Nephron (organoid): ENCODE measurements at regions not wholly inside any gene's neighbourhood (a gene's known extent, or its start where the extent isn't known, plus 50 kb on each side); places are given as distances from the start of the nearest gene placed in this dataset.
"Not testable (repeated sequence)": the region's sequence is repeated elsewhere in the genome, so short reads cannot be mapped to it uniquely, and the experiment has no call there.

Experiments
- H3K27ac Mint-ChIP-seq, 3 experiments: 2 replicates each; pipeline ENCODE4 v1.8.0; 2020; ENCODE audit warnings: mixed read lengths in 3 of 3, mild to moderate bottlenecking in 2 of 3, moderate library complexity in 1 of 3
- H3K27me3 Mint-ChIP-seq: 2 replicates; pipeline ENCODE4 v1.8.0; 2021; ENCODE audit warnings: low read depth, mild to moderate bottlenecking, moderate library complexity, mixed read lengths
- H3K36me3 Mint-ChIP-seq: 2 replicates; pipeline ENCODE4 v1.8.0; 2020; ENCODE audit warnings: low read depth, mixed read lengths
- H3K4me1 Mint-ChIP-seq: 2 replicates; pipeline ENCODE4 v1.8.0; 2020; ENCODE audit warnings: mixed read lengths
- H3K4me3 Mint-ChIP-seq, 3 experiments: 2 replicates each; pipeline ENCODE4 v1.8.0; 2020; ENCODE audit warnings: mild to moderate bottlenecking in 3 of 3, mixed read lengths in 3 of 3, moderate library complexity in 2 of 3
- H3K9me3 Mint-ChIP-seq: 2 replicates; pipeline ENCODE4 v1.8.0; 2020; ENCODE audit warnings: mixed read lengths
- TF ChIP-seq, protein P1 (sequence below), 3 experiments: fragments of 200-600 bp; sonication (generic); IDR thresholded peaks; one replicate each; pipeline ENCODE4 v1.5.0; 2021; ENCODE audit warnings: antibody characterized with exemption in 3 of 3; ENCODE audit not compliant: unreplicated experiment in 3 of 3

DNA sequence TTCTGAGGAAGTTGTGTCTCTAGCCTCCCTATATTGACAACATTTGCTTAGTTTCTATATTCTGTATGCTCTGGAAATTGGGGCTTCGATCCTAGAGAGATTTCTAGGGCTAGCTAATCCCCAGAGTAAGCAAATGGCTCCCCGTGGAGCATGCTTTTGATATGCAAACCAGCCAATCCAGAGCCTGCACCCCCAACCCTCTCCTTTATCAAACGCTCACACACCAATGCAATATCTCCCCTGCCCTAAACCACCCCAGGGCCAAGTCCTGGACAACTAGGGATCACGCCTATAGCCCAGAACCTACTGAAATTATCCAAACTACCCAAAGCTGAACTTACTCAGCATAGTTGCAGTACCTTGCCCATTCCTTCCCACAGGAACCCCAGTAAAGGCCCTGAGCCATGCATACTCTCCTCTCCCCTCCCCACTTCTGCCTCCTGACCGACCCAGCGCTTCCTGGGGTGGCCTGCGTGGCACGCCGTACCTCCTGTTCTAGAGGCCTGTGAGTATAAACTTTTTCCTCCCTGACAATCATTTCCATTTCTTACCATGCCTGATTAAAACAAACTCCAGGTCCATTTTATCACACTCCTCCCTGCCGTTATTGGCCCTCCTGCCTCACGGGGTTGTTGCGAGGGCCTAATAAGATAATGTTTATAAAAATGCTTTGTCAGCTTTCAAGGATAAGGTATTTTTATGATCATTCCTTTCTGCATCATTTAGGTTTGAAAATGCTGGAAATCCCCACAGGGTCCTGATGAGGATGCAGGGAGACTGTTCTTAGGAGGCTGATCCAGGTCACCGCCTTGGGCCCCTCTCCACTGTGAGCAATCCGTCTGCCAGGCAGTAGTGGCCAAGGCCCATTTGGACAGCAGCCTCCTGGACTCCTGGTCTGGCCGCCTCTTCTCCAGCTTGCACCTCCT, 102.7 kb downstream of the TENT5C start:
- H3K36me3 Mint-ChIP-seq, result no peaks in the 10 kb centered on the region
- H3K27me3 Mint-ChIP-seq, result no peaks in the 10 kb centered on the region
- TF ChIP-seq, protein P1, sequence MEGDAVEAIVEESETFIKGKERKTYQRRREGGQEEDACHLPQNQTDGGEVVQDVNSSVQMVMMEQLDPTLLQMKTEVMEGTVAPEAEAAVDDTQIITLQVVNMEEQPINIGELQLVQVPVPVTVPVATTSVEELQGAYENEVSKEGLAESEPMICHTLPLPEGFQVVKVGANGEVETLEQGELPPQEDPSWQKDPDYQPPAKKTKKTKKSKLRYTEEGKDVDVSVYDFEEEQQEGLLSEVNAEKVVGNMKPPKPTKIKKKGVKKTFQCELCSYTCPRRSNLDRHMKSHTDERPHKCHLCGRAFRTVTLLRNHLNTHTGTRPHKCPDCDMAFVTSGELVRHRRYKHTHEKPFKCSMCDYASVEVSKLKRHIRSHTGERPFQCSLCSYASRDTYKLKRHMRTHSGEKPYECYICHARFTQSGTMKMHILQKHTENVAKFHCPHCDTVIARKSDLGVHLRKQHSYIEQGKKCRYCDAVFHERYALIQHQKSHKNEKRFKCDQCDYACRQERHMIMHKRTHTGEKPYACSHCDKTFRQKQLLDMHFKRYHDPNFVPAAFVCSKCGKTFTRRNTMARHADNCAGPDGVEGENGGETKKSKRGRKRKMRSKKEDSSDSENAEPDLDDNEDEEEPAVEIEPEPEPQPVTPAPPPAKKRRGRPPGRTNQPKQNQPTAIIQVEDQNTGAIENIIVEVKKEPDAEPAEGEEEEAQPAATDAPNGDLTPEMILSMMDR (IDR thresholded peaks at IDR 0.05; ENCODE audit: unreplicated experiment in 3 of 3), result no peak
- peaks cover 17% of the 10 kb centered on the region for H3K4me1 Mint-ChIP-seq
- H3K9me3 Mint-ChIP-seq, result peaks cover 9% of the 10 kb centered on the region
- no peak overlapping the region for H3K4me3 Mint-ChIP-seq
- H3K27ac Mint-ChIP-seq, result peak overlapping the region in 2 of 3 experiments; percentile 31 to 70

- Mint-ChIP-seq H3K27me3 (no peaks in the 10 kb centered on the region), H3K9me3 (peaks cover 9% of the 10 kb centered on the region), H3K27ac (peak overlapping the region in 2 of 3 experiments; percentile 31 to 70), H3K4me3 (no peak overlapping the region), H3K4me1 (peaks cover 17% of the 10 kb centered on the region), H3K36me3 (no peaks in the 10 kb centered on the region)
- TF ChIP-seq, protein P1 (IDR thresholded peaks at IDR 0.05; ENCODE audit: unreplicated experiment in 3 of 3), result no peak
These were observed 103.4 kb downstream of the TENT5C start for GRCh38 chr1:117709249-117709691.

GRCh38 chr1:117710710-117711109, 104.9 kb downstream of the TENT5C start:
- peaks cover 17% of the 10 kb centered on the region for H3K4me1 Mint-ChIP-seq

GRCh38 chr1:117712621-117713020, 106.8 kb downstream of the TENT5C start:
- H3K27me3 Mint-ChIP-seq, result peaks cover 4% of the 10 kb centered on the region
- no peak overlapping the region for H3K4me3 Mint-ChIP-seq
- peaks cover 24% of the 10 kb centered on the region for H3K9me3 Mint-ChIP-seq
- TF ChIP-seq, protein P1 (IDR thresholded peaks at IDR 0.05; ENCODE audit: unreplicated experiment in 3 of 3), result no peak
- H3K27ac Mint-ChIP-seq, result no peak overlapping the region
- H3K4me1 Mint-ChIP-seq, result peaks cover 17% of the 10 kb centered on the region
- H3K36me3 Mint-ChIP-seq, result no peaks in the 10 kb centered on the region

More at GRCh38 chr1:117710710-117711109, 104.9 kb downstream of the TENT5C start:
- TF ChIP-seq, protein P1 (IDR thresholded peaks at IDR 0.05; ENCODE audit: unreplicated experiment in 3 of 3), result no peak
- Mint-ChIP-seq H3K4me3 (no peak overlapping the region), H3K36me3 (no peaks in the 10 kb centered on the region), H3K9me3 (peaks cover 18% of the 10 kb centered on the region), H3K27me3 (peaks cover 4% of the 10 kb centered on the region), H3K27ac (no peak overlapping the region)

DNA sequence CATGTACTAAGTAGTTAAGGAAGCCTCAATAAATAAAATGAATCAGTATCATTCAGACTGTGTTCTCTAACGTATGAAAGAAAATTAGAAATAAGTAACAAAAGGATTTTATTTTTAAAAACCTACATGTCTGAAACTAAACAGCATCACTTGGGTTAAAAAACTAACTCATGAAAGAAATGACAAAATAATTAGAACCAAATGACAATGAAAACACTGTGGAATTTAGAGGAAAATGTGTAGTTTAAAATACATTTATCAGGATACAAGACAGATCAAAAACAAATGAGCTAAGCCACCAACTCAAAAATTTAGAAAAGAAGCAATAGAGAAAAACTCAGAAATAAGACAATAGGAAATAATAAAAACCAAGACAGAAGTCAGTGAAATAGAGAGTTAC, 108.7 kb downstream of the TENT5C start:
- no peaks in the 10 kb centered on the region for H3K36me3 Mint-ChIP-seq
- peaks cover 36% of the 10 kb centered on the region for H3K9me3 Mint-ChIP-seq
- TF ChIP-seq, protein P1 (IDR thresholded peaks at IDR 0.05; ENCODE audit: unreplicated experiment in 3 of 3), result no peak
- H3K4me3 Mint-ChIP-seq, result no peak overlapping the region
- H3K4me1 Mint-ChIP-seq, result peaks cover 4% of the 10 kb centered on the region
- peaks cover 4% of the 10 kb centered on the region for H3K27me3 Mint-ChIP-seq
- no peak overlapping the region for H3K27ac Mint-ChIP-seq

GRCh38 chr1:117716030-117716429, 110.2 kb downstream of the TENT5C start:
- H3K27ac Mint-ChIP-seq, H3K4me3 Mint-ChIP-seq, H3K36me3 Mint-ChIP-seq, H3K4me1 Mint-ChIP-seq, H3K27me3 Mint-ChIP-seq: not testable (repeated sequence)
- H3K9me3 Mint-ChIP-seq, result peaks cover 46% of the 10 kb centered on the region

DNA sequence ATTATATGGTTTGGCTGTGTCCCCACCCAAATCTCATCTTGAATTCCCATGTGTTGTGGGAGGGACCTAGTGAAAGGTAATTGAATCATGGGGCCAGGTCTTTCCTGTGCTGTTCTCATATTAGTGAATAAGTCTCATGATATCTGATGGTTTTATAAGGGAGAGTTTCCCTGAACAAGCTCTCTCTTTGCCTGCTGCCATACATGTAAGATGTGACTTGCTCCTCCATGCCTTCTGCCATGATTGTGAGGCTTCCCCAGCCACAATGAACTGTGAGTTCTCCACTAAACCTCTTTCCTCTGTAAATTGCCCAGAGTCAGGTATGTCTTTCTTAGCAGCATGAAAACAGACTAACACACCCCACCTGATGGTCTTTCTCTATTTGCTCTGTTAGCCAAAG, 112.1 kb downstream of the TENT5C start:
- H3K9me3 Mint-ChIP-seq, result peaks cover 56% of the 10 kb centered on the region
- H3K4me1 Mint-ChIP-seq, H3K27me3 Mint-ChIP-seq, H3K4me3 Mint-ChIP-seq, H3K27ac Mint-ChIP-seq, H3K36me3 Mint-ChIP-seq: not testable (repeated sequence)

DNA sequence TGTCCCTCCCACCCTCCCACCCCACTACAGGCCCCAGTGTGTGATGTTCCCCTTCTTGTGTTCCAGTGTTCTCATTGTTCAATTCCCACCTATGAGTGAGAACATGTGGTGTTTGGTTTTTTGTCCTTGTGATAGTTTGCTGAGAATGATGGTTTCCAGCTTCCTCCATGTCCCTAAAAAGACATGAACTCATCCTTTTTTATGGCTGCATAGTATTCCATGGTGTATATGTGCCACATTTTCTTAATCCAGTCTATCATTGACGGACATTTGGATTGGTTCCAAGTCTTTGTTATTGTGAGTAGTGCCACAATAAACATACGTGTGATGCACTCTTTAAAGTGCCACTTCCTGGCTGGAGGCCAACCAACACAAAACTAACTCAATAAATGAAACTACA, 112.7 kb downstream of the TENT5C start:
- H3K36me3 Mint-ChIP-seq, H3K27me3 Mint-ChIP-seq, H3K27ac Mint-ChIP-seq, H3K4me3 Mint-ChIP-seq, H3K4me1 Mint-ChIP-seq: not testable (repeated sequence)
- H3K9me3 Mint-ChIP-seq, result peaks cover 57% of the 10 kb centered on the region
